Stimulated activated CD8-positive, alpha-beta memory T cell treated with anti-CD3 and anti-CD28 coated beads, Interleukin-15, amount 100 ng/mL, for 48 hours (primary cell): ENCODE measurements at regions not wholly inside any gene's neighbourhood (a gene's known extent, or its start where the extent isn't known, plus 50 kb on each side); places are given as distances from the start of the nearest gene placed in this dataset.
"Not testable (repeated sequence)": the region's sequence is repeated elsewhere in the genome, so short reads cannot be mapped to it uniquely, and the experiment has no call there.

Source experiments
- DNase-seq, 2 donors: peaks; one replicate each; pipeline ENCODE4 v3.0.0-alpha.2; 2020; ENCODE audit warnings: low read depth in 2 of 2

GRCh38 chr1:47522935-47523834, 85.3 kb downstream of the FOXD2 start:
- DNase-seq = no peak

- no peak for DNase-seq
Observed at GRCh38 chr1:47523835-47524215, 86.0 kb downstream of the FOXD2 start.

GRCh38 chr1:47524272-47524671, 86.4 kb downstream of the FOXD2 start:
- DNase-seq = no peak

- no peak for DNase-seq
Observed at GRCh38 chr1:47527653-47528272, 89.9 kb downstream of the FOXD2 start.

GRCh38 chr1:47529520-47530098, 91.8 kb downstream of the FOXD2 start:
- no peak for DNase-seq

- no peak for DNase-seq
Observed at GRCh38 chr1:47532921-47533792, 95.3 kb downstream of the FOXD2 start.

- no peak for DNase-seq
Observed at GRCh38 chr1:47533793-47534328, 96.0 kb downstream of the FOXD2 start.

GRCh38 chr1:47534436-47534835, 96.6 kb downstream of the FOXD2 start:
- DNase-seq = no peak

- no peak for DNase-seq
Observed at GRCh38 chr1:47536646-47537118, 98.8 kb downstream of the FOXD2 start.

- no peak for DNase-seq
Observed at GRCh38 chr1:47537268-47537667, 99.4 kb downstream of the FOXD2 start.

- no peak for DNase-seq
Observed at GRCh38 chr1:47537966-47538365, 100.1 kb downstream of the FOXD2 start.

GRCh38 chr1:47538530-47538929, 100.7 kb downstream of the FOXD2 start:
- not testable (repeated sequence) for DNase-seq

GRCh38 chr1:47541705-47542104, 103.9 kb downstream of the FOXD2 start:
- DNase-seq = not testable (repeated sequence)

- not testable (repeated sequence) for DNase-seq
Observed at GRCh38 chr1:47543089-47543488, 105.2 kb downstream of the FOXD2 start.

- DNase-seq = no peak
Observed at GRCh38 chr1:47545912-47546483, 108.2 kb downstream of the FOXD2 start.

- no peak for DNase-seq
Observed at GRCh38 chr1:47547753-47548573, 110.1 kb downstream of the FOXD2 start.

- no peak for DNase-seq
Observed at GRCh38 chr1:47548637-47549036, 110.8 kb downstream of the FOXD2 start.

GRCh38 chr1:47549532-47549931, 111.7 kb downstream of the FOXD2 start:
- no peak for DNase-seq

GRCh38 chr1:47550929-47551328, 113.1 kb downstream of the FOXD2 start:
- no peak for DNase-seq

- DNase-seq = no peak
Observed at GRCh38 chr1:47551971-47552528, 114.2 kb downstream of the FOXD2 start.
